ENCODE measurements at regions not wholly inside any gene's neighbourhood (a gene's known extent, or its start where the extent isn't known, plus 50 kb on each side); places are given as distances from the start of the nearest gene placed in this dataset.

- Histone ChIP-seq H4K20me1 (ENCODE audit: insufficient read depth, low read length) (no peaks in the 10 kb centered on the region), H3K36me3 (ENCODE audit: insufficient read depth, low read length) (no peaks in the 10 kb centered on the region), H3K4me2 (ENCODE audit: insufficient read depth, low read length) (no peak overlapping the region), H3K27ac (ENCODE audit: low read depth, low read length) (no peak overlapping the region), H3K4me1 (ENCODE audit: insufficient read depth, low read length) (no peaks in the 10 kb centered on the region), H3K9me3 (ENCODE audit: low read depth, low read length) (peaks cover 3% of the 10 kb centered on the region), H2AFZ (ENCODE audit: low read length) (no peak overlapping the region), H3K79me2 (ENCODE audit: insufficient read depth, low read length) (no peaks in the 10 kb centered on the region), H3K4me3 (ENCODE audit: insufficient read depth, low read length) (no peak overlapping the region), H3K27me3 (ENCODE audit: insufficient read depth, low read length) (no peaks in the 10 kb centered on the region)
- no peak for TF ChIP-seq CTCF (IDR thresholded peaks at IDR 0.05; ENCODE audit: extremely low read depth, low read depth, low read length)
- no peak for DNase-seq (ENCODE audit: insufficient read length, low spot score, missing footprints)
Measured at GRCh38 chr13:81568824-81569223, 1227.9 kb upstream of the SPRY2 start.

- Histone ChIP-seq H3K27me3 (ENCODE audit: insufficient read depth, low read length) (no peaks in the 10 kb centered on the region), H3K79me2 (ENCODE audit: insufficient read depth, low read length) (no peaks in the 10 kb centered on the region), H3K4me2 (ENCODE audit: insufficient read depth, low read length) (no peak overlapping the region), H4K20me1 (ENCODE audit: insufficient read depth, low read length) (no peaks in the 10 kb centered on the region), H3K4me3 (ENCODE audit: insufficient read depth, low read length) (no peak overlapping the region), H3K4me1 (ENCODE audit: insufficient read depth, low read length) (no peaks in the 10 kb centered on the region), H3K36me3 (ENCODE audit: insufficient read depth, low read length) (no peaks in the 10 kb centered on the region), H2AFZ (ENCODE audit: low read length) (no peak overlapping the region), H3K27ac (ENCODE audit: low read depth, low read length) (no peak overlapping the region), H3K9me3 (ENCODE audit: low read depth, low read length) (peaks cover 3% of the 10 kb centered on the region)
- TF ChIP-seq CTCF (IDR thresholded peaks at IDR 0.05; ENCODE audit: extremely low read depth, low read depth, low read length), result no peak
- DNase-seq (ENCODE audit: insufficient read length, low spot score, missing footprints), result no peak
Measured at GRCh38 chr13:81565849-81566248, 1224.9 kb upstream of the SPRY2 start.

- Histone ChIP-seq H3K36me3 (ENCODE audit: insufficient read depth, low read length) (no peaks in the 10 kb centered on the region), H3K4me3 (ENCODE audit: insufficient read depth, low read length) (no peak overlapping the region), H4K20me1 (ENCODE audit: insufficient read depth, low read length) (no peaks in the 10 kb centered on the region), H3K4me1 (ENCODE audit: insufficient read depth, low read length) (no peaks in the 10 kb centered on the region), H3K27me3 (ENCODE audit: insufficient read depth, low read length) (no peaks in the 10 kb centered on the region), H2AFZ (ENCODE audit: low read length) (no peak overlapping the region), H3K79me2 (ENCODE audit: insufficient read depth, low read length) (no peaks in the 10 kb centered on the region), H3K4me2 (ENCODE audit: insufficient read depth, low read length) (no peak overlapping the region), H3K9me3 (ENCODE audit: low read depth, low read length) (peaks cover 3% of the 10 kb centered on the region), H3K27ac (ENCODE audit: low read depth, low read length) (no peak overlapping the region)
- no peak for TF ChIP-seq CTCF (IDR thresholded peaks at IDR 0.05; ENCODE audit: extremely low read depth, low read depth, low read length)
- no peak for DNase-seq (ENCODE audit: insufficient read length, low spot score, missing footprints)
Measured at GRCh38 chr13:81563091-81563490, 1222.2 kb upstream of the SPRY2 start.

GRCh38 chr13:81562598-81562997 lies 1221.7 kb upstream of the SPRY2 start:
- H3K27me3 ChIP-seq (ENCODE audit: insufficient read depth, low read length), result no peaks in the 10 kb centered on the region
- no peak for TF ChIP-seq CTCF (IDR thresholded peaks at IDR 0.05; ENCODE audit: extremely low read depth, low read depth, low read length)

More at GRCh38 chr13:81562598-81562997, 1221.7 kb upstream of the SPRY2 start:
- Histone ChIP-seq H3K4me1 (ENCODE audit: insufficient read depth, low read length) (no peaks in the 10 kb centered on the region), H4K20me1 (ENCODE audit: insufficient read depth, low read length) (no peaks in the 10 kb centered on the region), H3K27ac (ENCODE audit: low read depth, low read length) (no peak overlapping the region), H2AFZ (ENCODE audit: low read length) (no peak overlapping the region), H3K4me3 (ENCODE audit: insufficient read depth, low read length) (no peak overlapping the region), H3K36me3 (ENCODE audit: insufficient read depth, low read length) (no peaks in the 10 kb centered on the region), H3K9me3 (ENCODE audit: low read depth, low read length) (peaks cover under 1% of the 10 kb centered on the region), H3K79me2 (ENCODE audit: insufficient read depth, low read length) (no peaks in the 10 kb centered on the region), H3K4me2 (ENCODE audit: insufficient read depth, low read length) (no peak overlapping the region)
- DNase-seq (ENCODE audit: insufficient read length, low spot score, missing footprints), result no peak

Data from osteoblast (primary cell).